Iris pigment epithelial cell (primary cell): ENCODE measurements at regions not wholly inside any gene's neighbourhood (a gene's known extent, or its start where the extent isn't known, plus 50 kb on each side); places are given as distances from the start of the nearest gene placed in this dataset.

ENCODE experiments used
- DNase-seq: peaks from one replicate; pipeline ENCODE4 v3.0.0-alpha.2; 2011; ENCODE audit warnings: low read depth

DNA sequence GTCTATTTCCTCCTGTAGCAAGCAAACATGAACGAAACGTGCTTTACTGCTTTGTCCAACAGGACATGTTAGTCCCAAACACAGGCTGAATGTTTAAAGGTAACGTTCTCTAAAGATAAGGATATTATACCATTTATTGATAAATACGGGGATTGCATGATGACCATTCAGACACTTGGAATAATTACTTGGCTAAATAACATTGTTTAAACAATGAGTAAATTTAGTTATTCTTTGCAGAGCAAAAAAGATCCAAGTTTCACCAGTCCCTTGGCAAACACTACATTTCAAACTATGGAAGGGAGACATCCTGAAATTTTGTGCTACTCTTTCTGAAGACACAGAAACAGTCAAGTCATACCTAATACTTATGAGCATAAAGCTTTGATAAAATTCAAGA lies 88.0 kb downstream of the ZNF280B start:
- DNase-seq: no peak

DNA sequence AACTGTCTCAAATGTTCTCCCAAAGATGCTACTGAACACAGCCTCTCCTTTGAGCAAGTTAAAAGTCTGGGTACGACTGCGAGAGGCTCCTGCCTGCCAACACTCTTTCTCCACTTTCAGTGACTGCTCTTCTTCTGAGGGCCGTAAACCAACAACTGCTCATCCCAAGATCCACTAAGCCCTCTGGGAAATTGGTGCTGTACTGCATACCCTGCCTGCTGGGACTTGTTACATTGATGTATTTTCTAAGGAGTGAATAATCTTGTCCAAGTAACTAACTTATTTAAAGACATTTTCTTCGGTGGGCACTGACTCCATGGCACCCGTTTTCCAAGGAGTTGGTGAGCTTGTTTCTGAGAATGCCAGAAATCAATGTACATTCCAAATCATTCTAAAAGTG lies 87.2 kb downstream of the ZNF280B start:
- DNase-seq: no peak

DNA sequence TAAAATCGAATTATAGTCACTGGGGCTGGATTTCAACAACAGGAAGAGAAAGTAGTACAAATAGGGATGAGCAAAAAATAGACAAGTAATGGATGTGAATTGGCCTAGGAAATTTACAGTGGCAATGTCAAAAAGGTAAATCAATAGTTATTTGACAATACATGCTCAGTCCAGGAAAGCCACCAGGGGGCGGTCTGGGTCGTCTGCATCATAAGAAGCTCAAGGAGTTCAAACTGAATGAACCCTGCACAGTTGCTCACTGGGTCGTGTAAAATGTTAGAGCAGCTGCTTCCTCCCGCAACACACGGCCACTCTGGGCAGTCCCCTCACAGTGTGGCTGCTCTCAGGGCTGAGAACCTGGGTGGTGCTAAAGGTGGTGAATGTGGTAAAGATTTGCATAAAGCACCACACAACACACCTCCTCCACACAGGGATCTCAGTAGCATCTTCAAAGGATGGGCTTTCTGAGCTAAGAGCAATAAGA lies 85.9 kb downstream of the ZNF280B start:
- peak; percentile 65 for DNase-seq

DNA sequence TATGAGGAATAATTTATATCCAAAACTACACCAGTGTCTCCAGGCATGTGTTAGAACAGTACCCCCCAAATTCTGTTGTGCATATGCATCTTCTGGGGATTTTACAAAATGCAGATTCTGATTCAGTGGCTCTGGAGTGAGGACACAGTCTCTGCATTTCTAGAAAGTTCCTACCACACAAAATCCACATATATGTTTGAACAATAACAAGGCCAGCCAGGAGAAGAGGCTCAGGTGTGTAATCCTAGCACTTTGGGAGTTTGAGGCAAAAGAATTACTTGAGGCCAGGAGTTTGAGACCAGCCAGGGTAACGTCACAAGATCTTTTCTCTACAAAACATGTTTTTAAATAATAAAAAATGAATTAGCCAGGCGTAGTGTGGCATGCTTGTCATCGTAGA lies 84.9 kb downstream of the ZNF280B start:
- DNase-seq: no peak

DNA sequence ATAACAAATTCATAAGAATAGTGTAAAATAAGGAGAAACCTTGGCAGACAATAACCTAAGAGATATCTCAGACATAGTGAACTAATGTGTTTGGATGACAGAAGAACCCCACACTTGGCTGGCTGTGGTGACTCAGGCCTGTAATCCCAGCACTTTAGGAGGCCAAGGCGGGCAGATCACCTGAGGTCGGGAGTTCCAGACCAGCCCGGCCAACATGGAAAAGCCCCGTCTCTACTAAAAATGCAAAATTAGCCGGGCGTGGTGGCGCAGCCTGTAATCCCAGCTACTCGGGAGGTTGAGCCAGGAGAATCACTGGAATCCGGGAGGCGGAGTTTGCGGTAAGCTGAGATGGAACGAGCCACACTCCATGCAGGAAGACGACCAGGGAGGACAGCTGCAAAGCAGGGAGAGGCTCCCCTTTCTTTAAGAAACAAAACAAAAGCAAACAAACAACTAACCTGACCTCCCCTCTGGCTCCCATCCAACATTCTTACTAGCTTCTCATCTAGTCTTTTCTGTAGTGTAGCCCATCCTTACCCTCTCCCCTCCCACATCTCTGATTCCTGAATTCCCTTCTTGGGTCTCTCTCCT lies 84.2 kb downstream of the ZNF280B start:
- DNase-seq: no peak

DNA sequence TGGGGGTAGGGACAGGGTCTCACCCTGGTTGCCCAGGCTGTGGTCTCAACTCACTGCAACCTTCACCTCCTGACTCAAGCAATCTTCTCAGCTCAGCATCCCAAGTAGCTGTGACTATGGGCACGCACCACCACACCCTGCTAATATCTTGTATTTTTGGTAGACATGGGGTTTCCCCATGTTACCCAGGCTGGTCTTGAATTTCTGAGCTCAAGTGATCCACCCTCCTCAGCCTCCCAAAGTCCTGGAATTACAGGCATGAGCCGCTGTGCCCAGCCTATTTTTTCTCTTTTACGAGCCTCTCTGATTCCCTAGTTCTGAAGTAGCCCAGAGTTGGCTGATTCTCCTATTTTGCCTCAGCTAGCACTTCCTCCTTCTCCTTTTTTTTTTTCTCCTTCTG lies 83.6 kb downstream of the ZNF280B start:
- no peak for DNase-seq

DNA sequence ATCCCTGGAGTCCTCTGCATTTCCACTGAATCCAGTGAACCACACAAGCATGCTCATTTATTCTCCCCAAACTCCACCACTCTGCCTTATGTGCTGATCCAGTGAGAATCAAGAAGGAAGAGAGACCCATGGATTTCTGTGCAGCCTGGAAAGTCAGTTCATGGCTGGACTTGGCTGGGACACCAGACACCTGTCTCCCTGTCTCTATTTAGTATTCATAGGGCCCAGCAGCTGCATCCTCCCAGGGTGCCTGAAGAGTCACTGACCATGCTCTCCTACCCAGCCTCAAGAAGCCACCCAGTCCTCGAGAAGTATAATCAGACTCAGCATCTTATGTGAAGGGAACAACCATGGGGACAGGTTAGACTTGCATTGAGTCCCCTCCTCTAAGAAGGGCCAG lies 83.2 kb downstream of the ZNF280B start:
- DNase-seq: no peak

DNA sequence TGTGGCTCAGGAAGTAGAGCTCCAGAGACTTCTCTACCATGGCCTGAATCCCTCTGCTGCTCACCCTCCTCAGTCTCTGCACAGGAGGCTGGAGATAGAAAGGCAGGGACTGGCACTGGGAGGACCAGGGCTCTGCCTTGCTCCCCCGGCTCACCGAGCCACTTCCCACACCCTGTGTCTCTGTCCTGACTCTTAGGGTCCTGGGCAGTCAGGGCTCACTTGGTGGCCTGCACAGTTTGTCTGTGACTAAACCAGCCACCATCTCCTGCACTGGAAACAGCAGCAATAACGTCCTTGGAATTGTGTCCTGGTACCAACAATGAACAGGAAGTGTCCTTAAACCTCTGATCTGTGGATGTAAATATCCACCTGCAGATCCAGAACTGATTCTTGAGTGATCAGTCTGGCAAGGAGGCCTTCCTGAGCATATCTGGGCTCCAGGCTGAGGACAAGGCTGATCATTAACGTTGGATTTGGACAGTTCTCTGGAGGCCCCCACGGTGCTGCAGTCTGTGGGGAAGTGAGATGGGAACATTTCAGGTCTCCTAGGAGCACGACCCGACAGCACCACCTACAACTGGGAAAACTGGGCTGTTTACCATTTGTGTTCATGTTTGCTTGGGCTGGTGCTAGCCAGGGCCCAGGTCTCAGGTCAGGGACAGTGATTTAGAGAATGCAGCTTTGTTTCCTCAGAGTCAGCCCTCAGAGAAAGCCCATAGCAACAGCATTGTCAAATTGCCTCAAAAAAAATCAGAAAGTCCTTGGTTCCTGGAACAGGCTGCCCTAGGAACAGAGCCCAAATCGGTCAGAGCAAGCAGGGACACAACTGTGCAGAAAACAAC lies 82.5 kb downstream of the ZNF280B start:
- DNase-seq: no peak

DNA sequence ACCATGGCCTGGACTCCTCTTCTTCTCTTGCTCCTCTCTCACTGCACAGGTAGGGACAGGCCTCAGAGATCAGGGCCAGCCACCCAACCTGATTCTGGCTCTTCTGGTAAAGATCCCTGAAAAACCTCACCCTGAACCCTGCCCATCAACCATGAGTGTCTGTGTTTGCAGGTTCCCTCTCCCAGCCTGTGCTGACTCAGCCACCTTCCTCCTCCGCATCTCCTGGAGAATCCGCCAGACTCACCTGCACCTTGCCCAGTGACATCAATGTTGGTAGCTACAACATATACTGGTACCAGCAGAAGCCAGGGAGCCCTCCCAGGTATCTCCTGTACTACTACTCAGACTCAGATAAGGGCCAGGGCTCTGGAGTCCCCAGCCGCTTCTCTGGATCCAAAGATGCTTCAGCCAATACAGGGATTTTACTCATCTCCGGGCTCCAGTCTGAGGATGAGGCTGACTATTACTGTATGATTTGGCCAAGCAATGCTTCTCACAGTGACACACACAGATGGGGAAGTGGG lies 80.9 kb downstream of the ZNF280B start:
- DNase-seq: no peak

DNA sequence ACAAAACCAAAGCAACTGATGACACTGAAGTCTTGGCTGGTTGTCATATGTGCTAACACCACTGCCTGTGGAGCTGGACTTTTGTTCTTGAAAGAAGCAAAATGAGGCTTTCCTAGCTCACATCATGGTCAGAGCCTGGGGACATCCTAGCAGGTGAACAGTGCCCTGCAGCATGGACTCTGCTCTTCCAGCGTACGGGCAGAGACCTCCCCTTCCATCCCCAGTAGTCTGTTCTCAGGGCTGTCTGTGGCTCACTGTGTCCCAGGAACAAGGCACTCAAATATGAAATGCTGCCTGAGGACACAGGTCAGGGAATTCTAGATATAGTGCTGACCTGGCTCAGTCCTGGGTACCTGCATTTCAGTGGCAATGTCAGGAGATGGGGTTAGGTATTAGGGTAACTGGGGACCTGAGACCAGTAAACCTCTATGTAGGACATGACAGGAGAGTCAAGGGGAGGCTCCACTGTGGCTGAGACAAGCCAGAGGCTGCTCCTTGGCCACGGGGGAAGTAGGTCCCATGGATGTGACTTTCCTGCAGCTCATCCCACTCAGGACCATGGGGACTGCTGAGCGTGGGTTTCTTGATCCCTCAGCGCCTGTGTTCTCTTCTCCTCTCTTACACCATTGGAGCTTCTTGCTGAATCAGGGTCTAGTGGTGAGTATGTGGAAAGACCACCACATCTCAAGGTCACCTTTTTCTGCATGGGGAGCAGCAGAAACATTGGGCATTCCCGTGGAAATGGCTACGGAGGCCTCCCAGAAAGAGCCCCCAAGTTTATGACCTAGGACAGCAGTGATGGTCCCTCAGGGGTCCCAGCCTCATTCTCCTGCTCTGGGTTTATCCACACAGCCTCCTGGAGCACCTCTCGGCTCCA lies 80.1 kb downstream of the ZNF280B start:
- DNase-seq: no peak

DNA sequence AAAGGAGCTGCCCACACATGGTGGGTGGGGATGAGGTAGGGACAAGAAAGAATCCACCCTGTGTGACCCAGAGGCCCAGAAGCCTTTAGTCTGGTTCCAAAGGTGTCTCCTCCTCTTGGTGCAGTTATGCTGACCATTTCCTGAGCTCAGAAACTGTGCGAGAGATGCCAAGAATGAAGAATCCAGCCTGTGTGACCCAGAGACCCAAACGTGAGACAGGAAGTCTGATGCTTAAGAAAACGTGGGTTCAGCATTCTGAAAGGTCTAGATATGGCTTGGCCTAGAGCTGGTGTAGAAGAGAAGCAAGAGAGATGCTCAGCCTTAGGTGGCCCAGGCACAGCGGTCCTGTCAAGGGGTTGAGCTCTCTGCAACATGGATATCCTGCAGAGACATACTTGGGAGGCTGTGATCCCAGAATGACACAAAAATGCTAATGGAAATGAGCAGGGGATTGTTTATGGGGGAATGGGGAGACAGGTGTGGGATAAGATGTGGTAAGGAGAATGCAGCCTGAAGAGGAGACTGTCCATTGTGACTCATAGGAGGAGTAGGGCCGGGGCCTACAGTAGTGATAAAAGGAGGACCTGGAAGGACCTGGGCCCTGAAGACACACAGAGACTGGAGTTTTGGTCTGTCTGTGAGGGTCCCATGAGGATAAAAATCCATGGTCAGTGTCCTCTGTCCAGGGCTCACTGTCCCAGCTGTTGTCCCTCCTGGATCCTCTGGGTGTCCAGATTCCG lies 79.0 kb downstream of the ZNF280B start:
- no peak for DNase-seq

DNA sequence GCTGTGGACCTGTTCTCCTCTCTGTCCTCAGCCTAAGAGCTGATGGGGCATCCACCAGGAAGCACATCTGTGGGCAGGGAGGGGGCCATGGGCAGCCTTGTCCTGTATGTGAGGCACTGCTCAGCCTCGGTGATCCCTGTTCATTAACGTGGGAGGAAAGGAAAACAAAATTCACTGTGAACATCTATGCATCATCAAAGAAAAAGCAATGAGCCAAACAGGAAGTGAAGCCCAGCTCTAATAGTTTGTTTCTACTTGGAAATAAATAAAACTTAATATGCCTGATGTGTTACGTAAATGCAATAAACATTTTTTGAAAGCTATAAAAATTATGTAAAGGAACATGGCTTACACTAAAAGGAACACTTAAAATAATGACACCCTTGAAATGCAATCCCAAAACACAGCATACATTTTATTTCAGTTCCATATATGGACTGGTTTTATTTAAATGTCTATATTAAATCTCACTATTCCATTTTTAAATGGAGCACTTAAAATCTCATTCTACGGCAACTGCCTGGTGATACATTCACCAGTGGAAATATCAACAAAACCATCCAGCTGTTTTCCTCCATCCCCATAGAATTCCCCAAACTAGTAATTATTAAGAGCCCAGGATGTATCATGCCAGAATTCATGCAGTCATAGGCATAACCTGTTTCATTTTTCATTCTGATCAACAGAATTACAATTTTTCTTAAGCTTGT lies 78.3 kb downstream of the ZNF280B start:
- no peak for DNase-seq

DNA sequence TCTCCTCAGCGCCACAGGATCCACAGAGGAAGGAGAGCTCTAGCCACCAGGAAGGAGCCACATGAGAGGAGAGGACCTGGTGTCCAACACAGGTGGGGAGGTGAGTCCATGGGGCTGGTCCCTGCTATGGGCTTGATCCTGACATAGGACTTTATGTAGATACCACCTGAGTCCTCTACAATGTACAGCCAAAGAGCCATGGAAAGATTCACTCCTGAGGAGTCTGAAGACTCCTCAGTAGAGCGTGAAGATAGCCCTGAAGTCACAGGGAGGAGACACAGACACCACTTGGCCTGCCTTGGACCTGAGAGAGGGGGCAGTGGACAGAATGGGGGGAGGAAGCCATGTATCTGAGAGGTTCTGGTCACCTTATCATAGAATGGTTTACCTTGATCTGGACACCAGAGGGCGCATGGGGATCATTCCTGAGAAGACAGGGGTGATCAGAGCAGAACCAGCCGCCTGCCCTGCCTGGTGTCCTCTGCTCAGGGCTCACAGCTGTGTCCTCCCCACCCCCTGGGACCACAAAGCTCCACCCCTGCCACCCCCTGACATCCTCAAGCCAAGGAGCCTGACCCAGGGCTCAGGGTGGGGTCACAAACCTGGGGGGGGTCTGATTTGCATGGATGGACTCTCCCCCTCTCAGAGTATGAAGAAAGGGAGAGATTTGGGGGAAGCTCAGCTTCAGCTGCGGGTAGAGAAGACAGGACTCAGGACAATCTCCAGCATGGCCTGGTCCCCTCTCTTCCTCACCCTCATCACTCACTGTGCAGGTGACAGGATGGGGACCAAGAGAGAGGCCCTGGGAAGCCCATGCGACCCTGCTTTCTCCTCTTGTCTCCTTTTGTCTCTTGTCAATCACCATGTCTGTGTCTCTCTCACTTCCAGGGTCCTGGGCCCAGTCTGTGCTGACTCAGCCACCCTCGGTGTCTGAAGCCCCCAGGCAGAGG lies 77.0 kb downstream of the ZNF280B start:
- peak; percentile 56 for DNase-seq

DNA sequence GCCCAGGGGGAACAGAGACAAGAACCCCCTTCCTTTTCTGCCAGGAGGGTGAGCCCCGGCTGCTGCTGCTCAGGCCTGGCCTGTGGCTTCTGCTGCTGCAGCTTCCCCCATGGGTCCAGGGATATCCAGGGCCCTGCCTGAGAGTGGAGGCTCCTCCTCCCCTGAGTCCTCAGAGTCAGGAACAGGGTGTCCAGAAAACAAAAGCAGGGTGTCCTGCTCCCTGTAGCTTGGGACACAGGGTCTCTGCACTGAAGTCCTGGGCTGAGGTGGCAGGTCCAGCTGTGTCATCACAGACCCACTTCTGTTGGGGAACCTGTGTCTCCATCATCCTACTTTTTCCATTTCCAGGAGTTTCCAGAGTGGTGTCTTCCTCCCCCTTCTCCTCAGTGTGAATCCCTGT lies 76.1 kb downstream of the ZNF280B start:
- DNase-seq: no peak

DNA sequence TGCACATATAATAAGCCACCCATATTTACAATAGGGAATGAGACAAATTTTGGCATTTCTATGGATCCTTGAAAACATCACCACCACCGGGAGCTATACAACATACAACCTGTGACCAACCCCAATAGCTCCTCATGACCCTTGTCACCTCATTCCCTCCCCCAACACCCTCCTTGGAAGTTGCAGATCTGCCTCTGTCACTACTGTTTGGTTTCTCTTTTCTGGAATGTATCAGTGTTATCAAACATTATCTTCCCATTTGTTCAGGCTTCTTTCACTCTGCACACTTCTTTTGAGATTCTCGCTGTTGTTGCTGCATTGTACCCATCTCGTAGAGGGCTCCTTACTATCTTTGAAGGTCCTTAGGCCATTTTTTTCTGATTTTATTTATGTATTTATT lies 75.6 kb downstream of the ZNF280B start:
- DNase-seq: no peak

DNA sequence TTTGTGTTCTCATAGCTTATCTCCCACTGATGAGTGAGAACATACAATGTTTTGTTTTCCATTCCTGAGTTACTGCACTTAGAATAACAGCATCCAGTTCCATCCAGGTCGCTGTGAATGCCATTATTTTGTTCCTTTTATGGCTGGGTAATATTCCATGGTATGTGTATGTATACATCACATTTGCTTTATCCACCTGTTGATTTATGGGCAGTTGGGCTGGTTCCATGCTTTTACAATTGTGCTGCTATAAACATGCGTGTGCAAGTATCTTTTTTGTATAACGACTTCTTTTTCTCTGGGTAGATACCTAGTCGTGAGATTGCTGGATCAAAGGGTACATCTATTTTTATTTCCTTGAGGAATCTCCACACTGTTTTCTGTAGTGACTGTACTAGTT lies 74.8 kb downstream of the ZNF280B start:
- no peak for DNase-seq
